HepG2 (cell line): ENCODE measurements at regions not wholly inside any gene's neighbourhood (a gene's known extent, or its start where the extent isn't known, plus 50 kb on each side); places are given as distances from the start of the nearest gene placed in this dataset.

Experiments used
- ATAC-seq: fragments of 200-7000 bp; cut with Tn5 transposase; 3 replicates; pipeline ENCODE4 v1.9.1; 2020; ENCODE audit warnings: mild to moderate bottlenecking, moderate library complexity
- BruUV-seq: library from RNA; stranded (reverse); fragments of 400-500 nt; replicated peaks from 2 replicates; lab custom pipeline; 2021; lab: Mats Ljungman, UMichigan
- CTCF ChIA-PET: fragments of 300-600 bp; formaldehyde crosslinking; extraction: SDS; loops from one replicate; lab custom pipeline; 2021; ENCODE audit warnings: low total read pairs, inconsistent platforms, low intra/inter-chr PET ratio; lab: Yijun Ruan, JAX
- POLR2A ChIA-PET: fragments of 350-600 bp; sonication (Branson Sonifier 250); formaldehyde crosslinking; loops from one replicate; lab custom pipeline; 2020; ENCODE audit warnings: antibody characterized with exemption, inconsistent platforms; lab: Yijun Ruan, JAX
- DNase-seq: peaks from one replicate; pipeline ENCODE4 v3.0.0-alpha.2; 2015; ENCODE audit warnings: low spot score
- FAIRE-seq: peaks from 3 replicates; lab custom pipeline; 2011; peaks lifted over from hg19 to GRCh38; lab: Jason Lieb, UNC
- H2AFZ ChIP-seq: one replicate; pipeline ENCODE4 v1.6.1; 2011; ENCODE audit warnings: low read length, inconsistent platforms
- H3K27ac ChIP-seq: fragments of 300-600 bp; 3 replicates; pipeline ENCODE4 v1.8.0; 2011; ENCODE audit warnings: mixed run types, mild to moderate bottlenecking, mixed read lengths, low read length, inconsistent platforms; ENCODE audit not compliant: insufficient read depth; ENCODE audit errors: extremely low read length
- H3K27me3 ChIP-seq, 2 experiments: fragments of 200-600 bp in 1 of 2; 2 replicates in 1 of 2; 3 replicates in 1 of 2; pipeline versions ENCODE4 v1.6.0 to v1.8.0; 2011; ENCODE audit warnings: low read length in 2 of 2, mild to moderate bottlenecking in 2 of 2, moderate library complexity in 2 of 2, inconsistent platforms in 1 of 2; ENCODE audit not compliant: insufficient read depth in 2 of 2, control insufficient read depth in 1 of 2
- H3K36me3 ChIP-seq, 2 experiments: fragments of 200-600 bp in 1 of 2; replicated peaks in 1 of 2; 2 replicates in 1 of 2; 3 replicates in 1 of 2; pipeline versions ENCODE4 v1.5.1 to v1.8.0; 2011; ENCODE audit warnings: low read length in 2 of 2, inconsistent platforms in 1 of 2; ENCODE audit not compliant: insufficient read depth in 2 of 2, control insufficient read depth in 1 of 2
- H3K4me1 ChIP-seq: 2 replicates; pipeline ENCODE4 v1.5.1; 2012; ENCODE audit warnings: low read length, inconsistent platforms; ENCODE audit not compliant: insufficient read depth
- H3K4me2 ChIP-seq: 2 replicates; pipeline ENCODE4 v1.6.0; 2011; ENCODE audit warnings: low read depth, low read length, inconsistent platforms
- H3K4me3 ChIP-seq, 3 experiments: fragments of 200-600 bp in 1 of 3; sonication (generic), shearing (Covaris generic) in 1 of 3; replicated peaks in 1 of 3; 2 replicates each; pipeline ENCODE4 v1.5.1; 2011 to 2016; ENCODE audit warnings: low read length in 3 of 3, inconsistent platforms in 2 of 3, low read depth in 2 of 3, mild to moderate bottlenecking in 2 of 3, control low read depth in 1 of 3, mixed read lengths in 1 of 3; ENCODE audit not compliant: insufficient read depth in 1 of 3
- H3K79me2 ChIP-seq: one replicate; pipeline ENCODE4 v1.6.1; 2011; ENCODE audit warnings: low read length, inconsistent platforms; ENCODE audit not compliant: insufficient read depth
- H3K9ac ChIP-seq: 2 replicates; pipeline ENCODE4 v1.6.0; 2011; ENCODE audit warnings: mild to moderate bottlenecking, low read depth, low read length, inconsistent platforms; ENCODE audit not compliant: insufficient read depth
- H3K9me3 ChIP-seq: 2 replicates; pipeline ENCODE4 v1.5.1; 2012; ENCODE audit warnings: mild to moderate bottlenecking, low read length
- H4K20me1 ChIP-seq: 2 replicates; pipeline ENCODE4 v1.6.0; 2011; ENCODE audit warnings: inconsistent platforms, mild to moderate bottlenecking, low read length, moderate library complexity; ENCODE audit not compliant: insufficient read depth
- ARNT2 ChIP-seq: sonication (generic); formaldehyde crosslinking; IDR thresholded peaks from 2 replicates; pipeline ENCODE4 v1.8.0; 2022; ENCODE audit warnings: mild to moderate bottlenecking, low read depth, missing genetic modification reagents, moderate library complexity
- DNMT3B ChIP-seq: conservative IDR thresholded peaks from 2 replicates; pipeline ENCODE4 v1.6.1; 2016; ENCODE audit warnings: missing biosample characterization, control low read depth
- ETV5 ChIP-seq: IDR thresholded peaks from 2 replicates; pipeline ENCODE4 v1.6.1; 2018; ENCODE audit warnings: missing biosample characterization, missing genetic modification reagents, inconsistent platforms, borderline replicate concordance
- FOSL2 ChIP-seq: sonication (generic); formaldehyde crosslinking; IDR thresholded peaks from 2 replicates; pipeline ENCODE4 v1.4.0; 2020; ENCODE audit warnings: missing genetic modification reagents
- GATAD2A ChIP-seq: IDR thresholded peaks from 2 replicates; pipeline ENCODE4 v1.6.1; 2016
- HOXD1 ChIP-seq: sonication (generic); formaldehyde crosslinking; IDR thresholded peaks from 2 replicates; pipeline ENCODE4 v1.5.0; 2020; ENCODE audit warnings: missing genetic modification reagents
- NFE2L2 ChIP-seq: fragments of 150-350 bp; IDR thresholded peaks from 2 replicates; pipeline ENCODE4 v1.6.1; 2014; ENCODE audit warnings: low read length
- POGZ ChIP-seq: sonication (generic); formaldehyde crosslinking; IDR thresholded peaks from 2 replicates; pipeline ENCODE4 v1.4.0; 2020; ENCODE audit warnings: mild to moderate bottlenecking, missing genetic modification reagents
- SOX6 ChIP-seq, 2 experiments: fragments of 450-650 bp in 1 of 2; sonication (generic) in 1 of 2; formaldehyde crosslinking in 1 of 2; IDR thresholded peaks; 2 replicates each; pipeline versions ENCODE4 v1.4.0 to v1.6.1; 2017 to 2020; ENCODE audit warnings: antibody characterized with exemption in 1 of 2, mild to moderate bottlenecking in 1 of 2, missing genetic modification reagents in 1 of 2
- THAP11 ChIP-seq: IDR thresholded peaks from 2 replicates; pipeline ENCODE4 v1.6.1; 2016; ENCODE audit warnings: missing biosample characterization, missing genetic modification reagents
- U2AF2 ChIP-seq: fragments of 200-400 bp; formaldehyde crosslinking; IDR thresholded peaks from 2 replicates; pipeline ENCODE4 v1.6.1; 2017; ENCODE audit warnings: low read depth, mild to moderate bottlenecking, low read length
- ZNF224 ChIP-seq: sonication (generic); formaldehyde crosslinking; IDR thresholded peaks from 2 replicates; pipeline ENCODE4 v1.5.0; 2020; ENCODE audit warnings: mild to moderate bottlenecking, missing genetic modification reagents
- ZNF503 ChIP-seq: sonication (generic); formaldehyde crosslinking; IDR thresholded peaks from 2 replicates; pipeline ENCODE4 v1.4.0; 2020; ENCODE audit warnings: missing genetic modification reagents
- ZNF687 ChIP-seq: sonication (generic); formaldehyde crosslinking; IDR thresholded peaks from 2 replicates; pipeline ENCODE4 v1.5.1; 2020; ENCODE audit warnings: mild to moderate bottlenecking, missing genetic modification reagents, moderate library complexity
- ZSCAN21 ChIP-seq: sonication (generic); formaldehyde crosslinking; IDR thresholded peaks from 2 replicates; pipeline ENCODE4 v1.8.0; 2022; ENCODE audit warnings: mild to moderate bottlenecking, missing genetic modification reagents, moderate library complexity, borderline replicate concordance
- WGBS: methylation state at CpG from one replicate; pipeline ENCODE4 v1.1.6; 2017; ENCODE audit warnings: low lambda C conversion rate; 5-methylcytosine and 5-hydroxymethylcytosine counted together
- in situ Hi-C: cut with HindIII; loops from 2 replicates; pipeline ENCODE4 v1.10.0; 2017; ENCODE audit warnings: low pct_unique_long_range_greater_than_20kb; ENCODE audit not compliant: extremely low pct_ligation_motif_present
- intact Hi-C: fragments of 100-400 bp; cut with micrococcal nuclease; formaldehyde crosslinking; loops from one replicate; pipeline ENCODE4 v1.10.0; 2022; ENCODE audit not compliant: unreplicated experiment
- TF ChIP-seq, protein P1 (sequence below): IDR thresholded peaks from 2 replicates; pipeline ENCODE4 v1.6.1; 2012; ENCODE audit warnings: inconsistent platforms
- TF ChIP-seq, protein P2 (sequence below): sonication (generic); formaldehyde crosslinking; IDR thresholded peaks from 2 replicates; pipeline ENCODE4 v1.4.0; 2020; ENCODE audit warnings: missing genetic modification reagents, mild to moderate bottlenecking, borderline replicate concordance

DNA sequence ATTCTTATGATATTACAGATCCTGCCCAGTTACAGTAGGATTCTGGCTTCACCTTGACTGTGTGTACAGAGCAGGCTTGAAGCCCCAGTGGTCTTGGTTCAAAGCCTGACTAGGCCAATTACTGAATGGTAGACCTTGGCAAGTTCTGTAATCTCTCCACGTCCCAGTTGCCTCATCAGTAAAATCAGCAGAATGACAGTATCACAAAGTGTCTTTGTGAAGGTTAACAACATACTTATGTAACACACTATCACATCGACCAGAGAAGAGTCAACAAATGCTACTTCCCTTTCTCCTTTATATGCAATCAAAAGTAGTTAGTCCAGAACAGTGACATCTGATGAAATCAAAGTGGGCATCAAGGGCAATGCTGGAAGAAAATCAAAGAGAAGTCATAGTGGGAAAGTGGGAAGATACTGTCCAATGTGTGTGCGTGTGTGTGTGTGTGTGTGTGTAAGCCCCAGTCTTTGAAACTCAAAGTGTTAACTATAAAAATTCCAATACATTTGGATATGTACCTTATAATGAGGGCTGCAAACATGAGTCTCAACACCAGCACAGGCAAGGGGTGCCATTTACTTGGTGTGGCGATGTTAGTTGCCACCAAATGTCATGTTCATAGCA, 93.5 kb upstream of the EGFLAM start:
- no peaks in the 10 kb centered on the region for H3K36me3 ChIP-seq
- intact Hi-C loops: loop anchor here (2.0 to 10.0 kb wide), 2 partner anchors 16 to 140 kb away; no protein-coding TSS in a partner anchor
- in situ Hi-C loops: no loop called here
- H4K20me1 ChIP-seq: no peaks in the 10 kb centered on the region
- no peaks in the 10 kb centered on the region for H3K79me2 ChIP-seq
- H3K4me2 ChIP-seq: 0 out of 2 replicates have a peak overlapping the region, but pooled peaks have one; percentile 31
- peak overlapping the region; percentile 93 for H3K27ac ChIP-seq
- no TSS peak for BruUV-seq
- H3K4me1 ChIP-seq: peaks cover 33% of the 10 kb centered on the region
- no peaks in the 10 kb centered on the region for H3K27me3 ChIP-seq
- ATAC-seq: peak; percentile 92
- POLR2A ChIA-PET: interaction anchor here (1.7 kb wide), 1 partner anchor 17 kb away, joined by 14 read pairs; no protein-coding TSS in a partner anchor
- CTCF ChIA-PET: no interaction called here
- no peak overlapping the region for H2AFZ ChIP-seq
- WGBS: 27% methylated on average over 4 of the region's 4 CpGs
- peak overlapping the region; percentile 65 for H3K9ac ChIP-seq
- peaks cover 4% of the 10 kb centered on the region; the same call in 1 of the 2 replicates for H3K9me3 ChIP-seq
- H3K4me3 ChIP-seq: no peak overlapping the region
- FAIRE-seq: peak; percentile 66
- peak; percentile 97 for DNase-seq
- no peak; the same call in 1 of the 2 replicates for TF ChIP-seq ZNF503
- TF ChIP-seq DNMT3B (CRISPR knock-in tag): 0 out of 2 replicates have a peak, but pooled peaks have one; percentile 53
- TF ChIP-seq U2AF2: no peak
- TF ChIP-seq ZSCAN21 (CRISPR knock-in tag): no peak
- TF ChIP-seq SOX6 (IDR thresholded peaks at IDR 0.05): no peak
- peak; percentile 97 for TF ChIP-seq SOX6 (CRISPR knock-in tag; IDR thresholded peaks at IDR 0.05)
- TF ChIP-seq HOXD1 (CRISPR knock-in tag): 0 out of 2 replicates have a peak, but pooled peaks have one; percentile 63
- no peak for TF ChIP-seq ZNF224 (CRISPR knock-in tag)
- no peak for TF ChIP-seq NFE2L2
- TF ChIP-seq ETV5 (CRISPR knock-in tag): peak; percentile 71; the same call in 1 of the 2 replicates
- peak; percentile 86; the same call in 1 of the 2 replicates for TF ChIP-seq POGZ (CRISPR knock-in tag)
- TF ChIP-seq GATAD2A (CRISPR knock-in tag): peak; percentile 98
- no peak for TF ChIP-seq ZNF687
- TF ChIP-seq ARNT2 (CRISPR knock-in tag): peak; percentile 36; the same call in 1 of the 2 replicates
- TF ChIP-seq, protein P1, sequence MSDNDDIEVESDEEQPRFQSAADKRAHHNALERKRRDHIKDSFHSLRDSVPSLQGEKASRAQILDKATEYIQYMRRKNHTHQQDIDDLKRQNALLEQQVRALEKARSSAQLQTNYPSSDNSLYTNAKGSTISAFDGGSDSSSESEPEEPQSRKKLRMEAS: peak; percentile 26; the same call in 1 of the 2 replicates
- peak; percentile 83 for TF ChIP-seq FOSL2 (CRISPR knock-in tag)
- TF ChIP-seq, protein P2, sequence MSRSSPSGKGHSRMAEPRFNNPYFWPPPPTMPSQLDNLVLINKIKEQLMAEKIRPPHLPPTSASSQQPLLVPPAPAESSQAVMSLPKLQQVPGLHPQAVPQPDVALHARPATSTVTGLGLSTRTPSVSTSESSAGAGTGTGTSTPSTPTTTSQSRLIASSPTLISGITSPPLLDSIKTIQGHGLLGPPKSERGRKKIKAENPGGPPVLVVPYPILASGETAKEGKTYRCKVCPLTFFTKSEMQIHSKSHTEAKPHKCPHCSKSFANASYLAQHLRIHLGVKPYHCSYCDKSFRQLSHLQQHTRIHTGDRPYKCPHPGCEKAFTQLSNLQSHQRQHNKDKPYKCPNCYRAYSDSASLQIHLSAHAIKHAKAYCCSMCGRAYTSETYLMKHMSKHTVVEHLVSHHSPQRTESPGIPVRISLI (CRISPR knock-in tag): peak; percentile 25; the same call in 1 of the 2 replicates
- TF ChIP-seq THAP11 (CRISPR knock-in tag): peak; percentile 73
